Hepatocyte (in vitro differentiated cells): ENCODE measurements at regions not wholly inside any gene's neighbourhood (a gene's known extent, or its start where the extent isn't known, plus 50 kb on each side); places are given as distances from the start of the nearest gene placed in this dataset.

Source experiments
- DNase-seq: peaks from one replicate; pipeline ENCODE4 v3.0.0-alpha.2; 2016; ENCODE audit warnings: low spot score
- H2AFZ ChIP-seq: fragments of 200-600 bp; sonication (generic); 2 replicates; pipeline ENCODE4 v1.6.0; 2016; ENCODE audit warnings: antibody characterized with exemption, mild to moderate bottlenecking
- H3K27ac ChIP-seq: fragments of 200-600 bp; sonication (generic); 2 replicates; pipeline ENCODE4 v1.5.1; 2016; ENCODE audit warnings: mild to moderate bottlenecking
- H3K27me3 ChIP-seq: fragments of 200-600 bp; sonication (generic); 2 replicates; pipeline ENCODE4 v1.6.1; 2016
- H3K36me3 ChIP-seq: fragments of 200-600 bp; sonication (generic); replicated peaks from 2 replicates; pipeline ENCODE4 v1.5.1; 2016; ENCODE audit warnings: low read depth; ENCODE audit not compliant: insufficient read depth
- H3K4me1 ChIP-seq: fragments of 200-600 bp; sonication (generic); 2 replicates; pipeline ENCODE4 v1.5.1; 2016; ENCODE audit warnings: mild to moderate bottlenecking, moderate library complexity; ENCODE audit not compliant: insufficient read depth
- H3K4me2 ChIP-seq: fragments of 200-600 bp; sonication (generic); 2 replicates; pipeline ENCODE4 v1.6.0; 2016
- H3K4me3 ChIP-seq: fragments of 200-600 bp; sonication (generic); 2 replicates; pipeline ENCODE4 v1.5.1; 2016; ENCODE audit warnings: mild to moderate bottlenecking
- H3K79me2 ChIP-seq: fragments of 200-600 bp; sonication (generic); 2 replicates; pipeline ENCODE4 v1.6.0; 2017; ENCODE audit warnings: mild to moderate bottlenecking
- H3K9me2 ChIP-seq: fragments of 200-600 bp; sonication (generic); replicated peaks from 2 replicates; pipeline ENCODE4 v1.6.0; 2017; ENCODE audit warnings: mild to moderate bottlenecking; ENCODE audit not compliant: insufficient read depth
- H3K9me3 ChIP-seq: fragments of 200-600 bp; sonication (generic); 2 replicates; pipeline ENCODE4 v1.5.1; 2016; ENCODE audit warnings: low read depth, mild to moderate bottlenecking
- H4K20me1 ChIP-seq: fragments of 200-600 bp; sonication (generic); 2 replicates; pipeline ENCODE4 v1.6.0; 2016; ENCODE audit warnings: mild to moderate bottlenecking; ENCODE audit not compliant: insufficient read depth, poor library complexity, severe bottlenecking
- CTCF ChIP-seq: fragments of 200-600 bp; sonication (generic); IDR thresholded peaks from 2 replicates; pipeline ENCODE4 v1.5.1; 2016; ENCODE audit warnings: antibody characterized with exemption, mild to moderate bottlenecking; ENCODE audit not compliant: poor library complexity
- EZH2 ChIP-seq: fragments of 200-600 bp; sonication (generic); IDR thresholded peaks from 2 replicates; pipeline ENCODE4 v1.6.1; 2016; ENCODE audit warnings: antibody characterized with exemption, mild to moderate bottlenecking, borderline replicate concordance
- EZH2phosphoT487 ChIP-seq: fragments of 200-600 bp; sonication (generic); IDR thresholded peaks from one replicate; pipeline ENCODE4 v1.6.1; 2018; ENCODE audit warnings: antibody characterized with exemption, mild to moderate bottlenecking, low read depth, moderate library complexity; ENCODE audit not compliant: unreplicated experiment, severe bottlenecking
- WGBS: methylation state at CpG from one replicate; pipeline ENCODE4 v1.1.6; 2016; ENCODE audit warnings: low lambda C conversion rate; ENCODE audit errors: missing lambda C conversion rate; 5-methylcytosine and 5-hydroxymethylcytosine counted together

- WGBS: 96% methylated on average over 12 of the region's 12 CpGs
- H3K27ac ChIP-seq: no peak overlapping the region
- H4K20me1 ChIP-seq: no peaks in the 10 kb centered on the region
- no peak overlapping the region for H3K4me3 ChIP-seq
- H3K4me2 ChIP-seq: no peak overlapping the region
- no peak overlapping the region for H2AFZ ChIP-seq
- no peaks in the 10 kb centered on the region for H3K36me3 ChIP-seq
- no peaks in the 10 kb centered on the region for H3K79me2 ChIP-seq
- H3K9me2 ChIP-seq: no peaks in the 10 kb centered on the region
- H3K4me1 ChIP-seq: no peaks in the 10 kb centered on the region
- TF ChIP-seq EZH2phosphoT487 (no peak), EZH2 (no peak), CTCF (no peak)
- H3K9me3 ChIP-seq: no peaks in the 10 kb centered on the region
- no peaks in the 10 kb centered on the region for H3K27me3 ChIP-seq
- DNase-seq: no peak
Measured at GRCh38 chr10:130806426-130806825, 505.1 kb downstream of the TCERG1L start.

GRCh38 chr10:130807096-130807495, 504.4 kb downstream of the TCERG1L start:
- Histone ChIP-seq H3K27ac (no peak overlapping the region), H3K27me3 (no peaks in the 10 kb centered on the region), H3K9me2 (no peaks in the 10 kb centered on the region), H4K20me1 (no peaks in the 10 kb centered on the region), H3K36me3 (no peaks in the 10 kb centered on the region), H2AFZ (no peak overlapping the region), H3K4me1 (no peaks in the 10 kb centered on the region), H3K4me2 (no peak overlapping the region), H3K9me3 (no peaks in the 10 kb centered on the region), H3K79me2 (no peaks in the 10 kb centered on the region), H3K4me3 (no peak overlapping the region)
- TF ChIP-seq EZH2phosphoT487 (no peak), CTCF (no peak), EZH2 (no peak)
- WGBS: 89% methylated on average over 5 of the region's 5 CpGs
- DNase-seq: no peak

- Histone ChIP-seq H3K4me2 (no peak overlapping the region), H4K20me1 (no peaks in the 10 kb centered on the region), H3K27ac (no peak overlapping the region), H2AFZ (no peak overlapping the region), H3K4me1 (no peaks in the 10 kb centered on the region), H3K9me3 (no peaks in the 10 kb centered on the region), H3K79me2 (no peaks in the 10 kb centered on the region), H3K9me2 (no peaks in the 10 kb centered on the region), H3K36me3 (no peaks in the 10 kb centered on the region), H3K27me3 (no peaks in the 10 kb centered on the region), H3K4me3 (no peak overlapping the region)
- TF ChIP-seq CTCF: no peak
- TF ChIP-seq EZH2: no peak
- WGBS: 85% methylated on average over 9 of the region's 9 CpGs
- DNase-seq: no peak
Measured at GRCh38 chr10:130807721-130808120, 503.8 kb downstream of the TCERG1L start.

GRCh38 chr10:130808243-130808642, 503.3 kb downstream of the TCERG1L start:
- Histone ChIP-seq H3K9me3 (no peaks in the 10 kb centered on the region), H3K36me3 (no peaks in the 10 kb centered on the region), H2AFZ (no peak overlapping the region), H3K4me1 (no peaks in the 10 kb centered on the region), H3K9me2 (no peaks in the 10 kb centered on the region), H3K4me2 (no peak overlapping the region), H3K4me3 (no peak overlapping the region), H3K79me2 (no peaks in the 10 kb centered on the region), H3K27ac (no peak overlapping the region), H4K20me1 (no peaks in the 10 kb centered on the region), H3K27me3 (no peaks in the 10 kb centered on the region)
- 86% methylated on average over 5 of the region's 5 CpGs for WGBS
- no peak for DNase-seq
- TF ChIP-seq EZH2 (no peak), CTCF (no peak), EZH2phosphoT487 (no peak)
